Testis (tissue), 2 donors: ENCODE measurements at regions not wholly inside any gene's neighbourhood (a gene's known extent, or its start where the extent isn't known, plus 50 kb on each side); places are given as distances from the start of the nearest gene placed in this dataset.

Experiments used
- DNase-seq: peaks from one replicate; pipeline ENCODE4 v3.0.0-alpha.2; 2019
- H3K27ac ChIP-seq, 2 donors: fragments of 200-600 bp; sonication (generic); one replicate each; pipeline ENCODE4 v1.5.1; 2019
- H3K27me3 ChIP-seq: fragments of 200-600 bp; sonication (generic); one replicate; pipeline ENCODE4 v1.5.1; 2019
- H3K36me3 ChIP-seq: fragments of 200-600 bp; sonication (generic); one replicate; pipeline ENCODE4 v1.5.1; 2017; ENCODE audit warnings: low read depth; ENCODE audit errors: missing control alignments
- H3K4me1 ChIP-seq: fragments of 200-600 bp; sonication (generic); one replicate; pipeline ENCODE4 v1.5.1; 2019
- H3K4me3 ChIP-seq, 2 donors: fragments of 200-600 bp; sonication (generic); one replicate each; pipeline ENCODE4 v1.5.1; 2017 to 2019
- H3K9me3 ChIP-seq: fragments of 200-600 bp; sonication (generic); one replicate; pipeline ENCODE4 v1.5.1; 2017
- POLR2A ChIP-seq: fragments of 450-650 bp; IDR thresholded peaks from one replicate; pipeline ENCODE4 v1.6.1; 2017; ENCODE audit warnings: antibody characterized with exemption, mild to moderate bottlenecking, moderate library complexity
- WGBS, 2 donors: methylation state at CpG; one replicate each; pipeline ENCODE4 v1.1.5; 2018; 5-methylcytosine and 5-hydroxymethylcytosine counted together
- intact Hi-C: fragments of 100-400 bp; cut with DNase I; formaldehyde crosslinking; loops from one replicate; pipeline ENCODE4 v1.15.1; 2023; ENCODE audit warnings: low total_unique reads
- TF ChIP-seq, protein P1 (sequence below), 3 experiments: fragments of 450-650 bp in 2 of 3; fragments of 200-600 bp in 1 of 3; sonication (generic) in 1 of 3; IDR thresholded peaks; one replicate each; pipeline ENCODE4 v1.5.1; 2016 to 2019; ENCODE audit warnings: antibody characterized with exemption in 3 of 3, mild to moderate bottlenecking in 2 of 3, moderate library complexity in 1 of 3

DNA sequence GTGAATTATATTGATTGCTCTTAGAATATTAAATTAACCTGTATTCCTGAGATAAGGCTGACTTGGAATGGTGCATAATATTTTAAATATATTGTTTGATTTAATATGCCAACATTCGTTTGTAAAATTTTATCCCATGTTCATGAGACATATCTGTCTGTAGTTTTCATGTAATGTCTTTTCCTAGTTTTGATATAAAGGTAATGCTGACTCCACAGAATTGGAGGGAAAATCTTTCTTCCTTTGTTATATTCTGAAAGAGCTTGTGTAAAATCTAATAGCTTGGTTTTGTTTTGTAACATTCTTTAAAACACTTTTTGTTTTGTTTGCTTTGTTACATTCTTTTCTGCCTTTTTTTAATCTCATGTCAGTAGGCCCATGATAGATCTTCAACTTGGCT is 657.0 kb downstream of the DNAJB9 start:
- H3K27ac ChIP-seq, result no peak overlapping the region
- no peaks in the 10 kb centered on the region for H3K27me3 ChIP-seq
- H3K4me3 ChIP-seq, result no peak overlapping the region
- no peak for TF ChIP-seq POLR2A
- TF ChIP-seq, protein P1, sequence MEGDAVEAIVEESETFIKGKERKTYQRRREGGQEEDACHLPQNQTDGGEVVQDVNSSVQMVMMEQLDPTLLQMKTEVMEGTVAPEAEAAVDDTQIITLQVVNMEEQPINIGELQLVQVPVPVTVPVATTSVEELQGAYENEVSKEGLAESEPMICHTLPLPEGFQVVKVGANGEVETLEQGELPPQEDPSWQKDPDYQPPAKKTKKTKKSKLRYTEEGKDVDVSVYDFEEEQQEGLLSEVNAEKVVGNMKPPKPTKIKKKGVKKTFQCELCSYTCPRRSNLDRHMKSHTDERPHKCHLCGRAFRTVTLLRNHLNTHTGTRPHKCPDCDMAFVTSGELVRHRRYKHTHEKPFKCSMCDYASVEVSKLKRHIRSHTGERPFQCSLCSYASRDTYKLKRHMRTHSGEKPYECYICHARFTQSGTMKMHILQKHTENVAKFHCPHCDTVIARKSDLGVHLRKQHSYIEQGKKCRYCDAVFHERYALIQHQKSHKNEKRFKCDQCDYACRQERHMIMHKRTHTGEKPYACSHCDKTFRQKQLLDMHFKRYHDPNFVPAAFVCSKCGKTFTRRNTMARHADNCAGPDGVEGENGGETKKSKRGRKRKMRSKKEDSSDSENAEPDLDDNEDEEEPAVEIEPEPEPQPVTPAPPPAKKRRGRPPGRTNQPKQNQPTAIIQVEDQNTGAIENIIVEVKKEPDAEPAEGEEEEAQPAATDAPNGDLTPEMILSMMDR (IDR thresholded peaks at IDR 0.05), result no peak
- DNase-seq, result no peak
- H3K9me3 ChIP-seq, result no peaks in the 10 kb centered on the region
- intact Hi-C loops, result no loop called here
- 35 to 78% methylated on average over 1 of the region's 1 CpG for WGBS, 2 donors
- H3K4me1 ChIP-seq, result no peaks in the 10 kb centered on the region
- H3K36me3 ChIP-seq, result no peaks in the 10 kb centered on the region

DNA sequence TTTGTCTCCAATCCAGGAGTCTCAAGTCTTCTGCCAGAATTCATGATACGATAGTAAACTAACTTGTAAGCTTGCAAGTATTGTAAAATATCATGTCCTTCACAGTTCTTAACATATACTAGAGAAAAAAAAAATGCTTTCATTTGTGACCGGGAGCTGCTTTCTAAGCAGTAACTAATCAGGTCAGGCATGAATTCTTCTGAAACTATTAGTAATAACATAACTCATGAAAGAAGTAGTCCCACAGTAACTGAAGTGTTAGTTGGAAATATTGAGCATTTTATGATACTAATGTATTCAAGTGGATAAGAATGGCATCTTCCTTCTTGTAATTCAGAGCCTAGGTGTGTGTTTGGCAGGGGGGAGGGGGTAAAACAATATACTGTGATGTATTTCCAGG is 665.6 kb downstream of the DNAJB9 start:
- 41 to 50% methylated on average over 2 of the region's 2 CpGs for WGBS, 2 donors
- Histone ChIP-seq H3K27me3 (no peaks in the 10 kb centered on the region), H3K4me1 (no peaks in the 10 kb centered on the region), H3K27ac (no peak overlapping the region), H3K36me3 (no peaks in the 10 kb centered on the region), H3K9me3 (no peaks in the 10 kb centered on the region), H3K4me3 (no peak overlapping the region)
- no peak for DNase-seq
- TF ChIP-seq, protein P1 (IDR thresholded peaks at IDR 0.05), result no peak
- TF ChIP-seq POLR2A, result no peak
- intact Hi-C loops, result no loop called here

DNA sequence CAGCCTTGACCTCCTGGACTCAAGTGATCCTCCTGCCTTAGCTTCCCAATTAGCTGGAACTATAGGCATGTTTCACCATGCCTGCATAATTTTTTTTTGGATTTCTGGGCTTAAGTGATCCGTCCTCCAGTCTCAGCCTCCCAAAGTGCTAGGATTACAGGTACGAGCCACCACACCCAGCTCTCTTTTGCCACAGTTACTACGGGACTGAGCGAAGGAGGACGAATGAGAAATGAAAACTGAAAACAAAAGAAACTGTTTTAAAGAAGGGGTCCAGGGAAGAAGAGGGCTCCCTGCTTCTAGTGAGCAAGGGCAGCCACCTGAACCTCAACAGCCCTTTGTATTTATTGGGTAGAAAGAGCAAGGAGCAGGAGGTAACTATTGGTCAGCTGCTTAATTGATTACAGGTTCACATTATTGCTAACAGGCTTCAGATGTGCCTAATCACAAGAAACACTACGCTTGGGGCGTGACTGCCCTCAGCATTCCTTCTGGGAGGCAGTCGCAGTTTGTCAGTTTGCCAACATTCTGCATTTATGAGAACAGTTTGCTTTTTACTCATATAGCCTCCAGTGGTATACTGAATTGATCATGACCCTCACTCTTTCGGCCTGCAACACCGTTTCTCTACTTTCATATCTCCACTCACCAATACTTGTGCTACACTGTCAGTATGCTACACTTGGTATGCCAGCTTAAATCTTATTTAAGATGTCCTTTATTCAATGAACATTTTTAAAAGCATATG is 676.8 kb downstream of the DNAJB9 start:
- 73 to 82% methylated on average over 10 of the region's 10 CpGs for WGBS, 2 donors
- Histone ChIP-seq H3K4me1 (no peaks in the 10 kb centered on the region), H3K9me3 (no peaks in the 10 kb centered on the region), H3K27me3 (no peaks in the 10 kb centered on the region), H3K4me3 (no peak overlapping the region), H3K36me3 (no peaks in the 10 kb centered on the region), H3K27ac (no peak overlapping the region)
- TF ChIP-seq POLR2A, result no peak
- TF ChIP-seq, protein P1 (IDR thresholded peaks at IDR 0.05), result no peak
- DNase-seq, result peak; percentile 20
- intact Hi-C loops, result no loop called here

DNA sequence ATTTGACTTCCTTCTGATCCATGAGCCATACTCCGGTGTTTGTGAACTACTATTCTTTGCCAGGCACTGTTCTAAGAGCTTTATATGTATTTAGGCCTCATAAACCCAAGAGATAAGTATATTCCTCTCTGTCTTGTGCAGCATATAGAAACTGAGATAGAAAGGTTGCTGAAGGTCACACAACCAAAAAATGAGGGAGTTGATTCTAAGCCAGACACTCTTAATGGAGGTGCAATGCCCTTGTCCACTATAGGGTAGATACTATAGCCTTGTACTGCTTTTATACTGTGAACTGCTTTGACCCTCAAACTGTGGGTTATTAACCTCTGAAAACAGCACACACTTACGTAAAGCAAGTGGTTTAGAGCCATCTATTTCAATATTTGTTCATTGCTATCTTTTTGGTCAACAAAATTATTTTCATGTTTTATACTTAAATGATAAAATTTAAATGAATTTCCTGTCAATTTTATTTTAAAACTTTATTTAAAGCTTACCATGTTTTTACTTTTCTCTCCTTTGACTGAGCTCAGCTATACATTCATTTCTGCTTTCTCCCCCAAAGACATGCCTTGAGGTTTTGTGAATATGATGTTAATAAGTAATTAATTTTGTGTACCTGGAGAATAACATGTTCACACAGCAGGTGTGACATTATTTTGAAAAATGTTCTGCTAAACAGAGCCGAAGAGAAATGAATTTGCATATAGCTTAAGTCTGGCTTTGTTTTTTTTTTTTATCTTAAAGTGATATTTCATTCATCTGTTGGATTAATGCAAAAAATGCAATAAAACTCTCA is 687.3 kb downstream of the DNAJB9 start:
- TF ChIP-seq, protein P1 (IDR thresholded peaks at IDR 0.05), result no peak
- no peak for TF ChIP-seq POLR2A
- WGBS, 2 donors, result 89 to 90% methylated on average over 3 of the region's 3 CpGs
- Histone ChIP-seq H3K9me3 (no peaks in the 10 kb centered on the region), H3K27me3 (no peaks in the 10 kb centered on the region), H3K4me1 (no peaks in the 10 kb centered on the region), H3K36me3 (no peaks in the 10 kb centered on the region), H3K27ac (no peak overlapping the region), H3K4me3 (no peak overlapping the region)
- no peak for DNase-seq
- intact Hi-C loops, result no loop called here
